OCI-LY1 (cell line): ENCODE measurements at regions not wholly inside any gene's neighbourhood (a gene's known extent, or its start where the extent isn't known, plus 50 kb on each side); places are given as distances from the start of the nearest gene placed in this dataset.

Experiments
- H2AFZ ChIP-seq: fragments of 200-600 bp; sonication (generic), shearing (Covaris generic); 2 replicates; pipeline ENCODE4 v1.6.0; 2014; ENCODE audit warnings: antibody characterized with exemption, mild to moderate bottlenecking, low read length
- H3F3A ChIP-seq: fragments of 200-600 bp; sonication (generic), shearing (Covaris generic); 2 replicates; pipeline ENCODE4 v1.6.0; 2014; ENCODE audit warnings: mild to moderate bottlenecking, antibody characterized with exemption, low read length, moderate library complexity; ENCODE audit not compliant: insufficient read depth
- H3K27ac ChIP-seq: fragments of 200-600 bp; sonication (generic); 2 replicates; pipeline ENCODE4 v1.5.1; 2014; ENCODE audit warnings: low read length, mixed run types, mild to moderate bottlenecking, low read depth; ENCODE audit not compliant: poor library complexity, severe bottlenecking
- H3K27me3 ChIP-seq: fragments of 200-600 bp; sonication (generic); 2 replicates; pipeline ENCODE4 v1.6.0; 2014; ENCODE audit warnings: antibody characterized with exemption, mild to moderate bottlenecking, low read length, moderate library complexity; ENCODE audit not compliant: insufficient read depth
- H3K36me3 ChIP-seq: fragments of 200-600 bp; sonication (generic); 2 replicates; pipeline ENCODE4 v1.6.1; 2014; ENCODE audit warnings: mild to moderate bottlenecking, antibody characterized with exemption, low read length, moderate library complexity, mixed read lengths; ENCODE audit not compliant: insufficient read depth
- H3K4me1 ChIP-seq: fragments of 200-600 bp; sonication (generic); 2 replicates; pipeline ENCODE4 v1.5.1; 2014; ENCODE audit warnings: mild to moderate bottlenecking, low read length, moderate library complexity; ENCODE audit not compliant: insufficient read depth, severe bottlenecking
- H3K4me2 ChIP-seq: fragments of 200-600 bp; sonication (generic), shearing (Covaris generic); 2 replicates; pipeline ENCODE4 v1.6.1; 2014; ENCODE audit warnings: low read length
- H3K4me3 ChIP-seq: fragments of 200-600 bp; sonication (generic); 2 replicates; pipeline ENCODE4 v1.5.1; 2014; ENCODE audit warnings: low read length, low read depth, mild to moderate bottlenecking, mixed read lengths; ENCODE audit not compliant: poor library complexity, severe bottlenecking
- H3K79me2 ChIP-seq: fragments of 200-600 bp; shearing (Covaris generic); 2 replicates; pipeline ENCODE4 v1.6.1; 2016; ENCODE audit warnings: mixed run types, low read length, mixed read lengths; ENCODE audit not compliant: insufficient read depth
- H3K9ac ChIP-seq: fragments of 200-600 bp; sonication (generic), shearing (Covaris generic); 2 replicates; pipeline ENCODE4 v1.6.1; 2014; ENCODE audit warnings: mild to moderate bottlenecking, low read length, mixed read lengths
- H3K9me2 ChIP-seq: fragments of 200-600 bp; sonication (generic), shearing (Covaris generic); 2 replicates; pipeline ENCODE4 v1.6.1; 2014; ENCODE audit warnings: low read depth, mild to moderate bottlenecking, low read length, mixed read lengths
- H3K9me3 ChIP-seq: fragments of 200-600 bp; shearing (Covaris generic); 2 replicates; pipeline ENCODE4 v1.6.1; 2014; ENCODE audit warnings: low read length, mixed read lengths
- H4K20me1 ChIP-seq: fragments of 200-600 bp; sonication (generic), shearing (Covaris generic); 2 replicates; pipeline ENCODE4 v1.6.0; 2016; ENCODE audit warnings: mild to moderate bottlenecking, low read length; ENCODE audit not compliant: insufficient read depth
- CTCF ChIP-seq: fragments of 200-600 bp; sonication (generic), shearing (Covaris generic); IDR thresholded peaks from 2 replicates; pipeline ENCODE4 v1.5.1; 2017; ENCODE audit warnings: mild to moderate bottlenecking, antibody characterized with exemption, low read length, moderate library complexity, mixed read lengths
- EZH2 ChIP-seq: fragments of 200-600 bp; sonication (generic), shearing (Covaris generic); IDR thresholded peaks from 2 replicates; pipeline ENCODE4 v1.8.0; 2017; ENCODE audit warnings: borderline replicate concordance, mixed run types, mild to moderate bottlenecking, antibody characterized with exemption, low read length, moderate library complexity, mixed read lengths

- no peaks in the 10 kb centered on the region for H3K79me2 ChIP-seq
- no peaks in the 10 kb centered on the region for H3K4me1 ChIP-seq
- H3K9ac ChIP-seq: no peak overlapping the region
- no peaks in the 10 kb centered on the region for H3K27me3 ChIP-seq
- no peak overlapping the region for H3K27ac ChIP-seq
- H3K36me3 ChIP-seq: no peaks in the 10 kb centered on the region
- TF ChIP-seq EZH2: no peak
- TF ChIP-seq CTCF: no peak
- no peak overlapping the region for H3K4me3 ChIP-seq
- H4K20me1 ChIP-seq: no peaks in the 10 kb centered on the region
- H3F3A ChIP-seq: no peaks in the 10 kb centered on the region
- no peaks in the 10 kb centered on the region for H3K9me2 ChIP-seq
- H3K4me2 ChIP-seq: no peak overlapping the region
- H2AFZ ChIP-seq: no peak overlapping the region
- no peaks in the 10 kb centered on the region for H3K9me3 ChIP-seq
Measured at GRCh38 chr22:48795664-48796063, 1032.0 kb downstream of the BRD1 start.

DNA sequence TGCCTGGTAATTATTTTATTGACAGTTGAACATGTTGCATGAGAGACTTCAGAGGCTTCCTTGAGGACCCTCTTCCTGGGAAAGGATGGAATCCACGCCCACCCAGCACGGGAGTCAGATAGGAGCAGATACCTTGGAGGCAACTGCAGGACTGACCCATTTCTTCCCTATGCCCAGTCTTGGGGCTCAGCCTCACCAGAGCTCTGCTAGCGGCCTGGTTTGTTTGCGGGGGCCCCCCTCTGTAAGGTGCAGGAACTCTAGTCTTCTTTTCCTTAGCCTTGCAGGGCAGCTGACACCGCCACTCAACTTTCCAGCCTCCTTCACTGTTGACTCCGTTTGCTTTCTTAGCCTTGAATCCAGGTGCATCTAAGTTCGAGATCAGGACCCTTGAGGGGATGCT lies 1032.8 kb downstream of the BRD1 start:
- H3K4me1 ChIP-seq: no peaks in the 10 kb centered on the region
- no peaks in the 10 kb centered on the region for H3K9me3 ChIP-seq
- no peaks in the 10 kb centered on the region for H3K27me3 ChIP-seq
- no peak overlapping the region for H3K27ac ChIP-seq
- no peak overlapping the region for H3K4me2 ChIP-seq
- H4K20me1 ChIP-seq: no peaks in the 10 kb centered on the region
- H3K79me2 ChIP-seq: no peaks in the 10 kb centered on the region
- H3K4me3 ChIP-seq: no peak overlapping the region
- no peaks in the 10 kb centered on the region for H3F3A ChIP-seq
- no peaks in the 10 kb centered on the region for H3K36me3 ChIP-seq
- TF ChIP-seq EZH2 (no peak), CTCF (no peak)
- H3K9me2 ChIP-seq: no peaks in the 10 kb centered on the region
- H2AFZ ChIP-seq: no peak overlapping the region
- H3K9ac ChIP-seq: no peak overlapping the region

GRCh38 chr22:48793949-48794348 lies 1033.7 kb downstream of the BRD1 start:
- H3K9ac ChIP-seq: no peak overlapping the region
- TF ChIP-seq EZH2: no peak
- no peak for TF ChIP-seq CTCF
- H3K9me3 ChIP-seq: no peaks in the 10 kb centered on the region
- no peaks in the 10 kb centered on the region for H3K27me3 ChIP-seq
- H3K79me2 ChIP-seq: no peaks in the 10 kb centered on the region
- no peak overlapping the region for H3K4me3 ChIP-seq
- no peaks in the 10 kb centered on the region for H3K9me2 ChIP-seq
- no peak overlapping the region for H2AFZ ChIP-seq
- H3F3A ChIP-seq: no peaks in the 10 kb centered on the region
- no peak overlapping the region for H3K27ac ChIP-seq
- no peaks in the 10 kb centered on the region for H4K20me1 ChIP-seq
- H3K4me1 ChIP-seq: no peaks in the 10 kb centered on the region
- no peak overlapping the region for H3K4me2 ChIP-seq
- no peaks in the 10 kb centered on the region for H3K36me3 ChIP-seq
